ENCODE measurements at regions not wholly inside any gene's neighbourhood (a gene's known extent, or its start where the extent isn't known, plus 50 kb on each side); places are given as distances from the start of the nearest gene placed in this dataset.

- Histone ChIP-seq H3K9me3 (ENCODE audit: control insufficient read depth, low read length) (no peaks in the 10 kb centered on the region), H3K4me2 (ENCODE audit: low read length, poor library complexity, severe bottlenecking) (no peak overlapping the region), H2AK5ac (ENCODE audit: low read length, severe bottlenecking) (no peak overlapping the region), H3K79me1 (replicated peaks; ENCODE audit: low read length, poor library complexity, severe bottlenecking) (no peaks in the 10 kb centered on the region), H3K14ac (ENCODE audit: low read length in 2 of 2) (no peak overlapping the region), H3K9ac (ENCODE audit: low read length) (no peak overlapping the region), H4K8ac (ENCODE audit: low read length) (no peak overlapping the region), H2AFZ (ENCODE audit: low read depth, low read length) (no peak overlapping the region), H3K4ac (ENCODE audit: low read depth in 1 of 2, low read length in 2 of 2) (no peak overlapping the region), H4K91ac (ENCODE audit: low read length) (no peak overlapping the region), H2BK12ac (ENCODE audit: low read length in 2 of 2) (no peak overlapping the region), H3K18ac (ENCODE audit: low read depth in 1 of 2, low read length in 2 of 2) (no peak overlapping the region), H3K27me3 (ENCODE audit: control insufficient read depth in 1 of 2, insufficient read depth in 1 of 2, low read length in 2 of 2) (no peaks in the 10 kb centered on the region), H2BK5ac (ENCODE audit: low read depth, low read length, poor library complexity, severe bottlenecking) (no peak overlapping the region), H3K4me3 (ENCODE audit: insufficient read depth in 1 of 2, low read depth in 1 of 2, low read length in 2 of 2) (no peak overlapping the region), H3K4me1 (ENCODE audit: control insufficient read depth, insufficient read depth, low read depth, low read length) (no peaks in the 10 kb centered on the region), H3K36me3 (ENCODE audit: control insufficient read depth in 1 of 2, insufficient read depth in 2 of 2, low read depth in 1 of 2, low read length in 2 of 2) (no peaks in the 10 kb centered on the region), H2BK15ac (ENCODE audit: low read depth, poor library complexity, severe bottlenecking) (no peak overlapping the region), H2BK120ac (ENCODE audit: low read depth, low read length) (no peak overlapping the region), H3K27ac (ENCODE audit: low read length, poor library complexity, severe bottlenecking) (no peak overlapping the region), H3K23ac (ENCODE audit: low read length in 2 of 2) (no peak overlapping the region)
- DNase-seq = no peak
- 58% methylated on average over 2 of the region's 2 CpGs for WGBS
Observed at GRCh38 chr13:36570489-36570888, 103.3 kb upstream of the SERTM1 start.

- Histone ChIP-seq H3K18ac (ENCODE audit: low read depth in 1 of 2, low read length in 2 of 2) (no peak overlapping the region), H3K4me2 (ENCODE audit: low read length, poor library complexity, severe bottlenecking) (no peak overlapping the region), H3K23ac (ENCODE audit: low read length in 2 of 2) (no peak overlapping the region), H3K27ac (ENCODE audit: low read length, poor library complexity, severe bottlenecking) (no peak overlapping the region), H2AK5ac (ENCODE audit: low read length, severe bottlenecking) (no peak overlapping the region), H4K91ac (ENCODE audit: low read length) (no peak overlapping the region), H3K4me3 (ENCODE audit: insufficient read depth in 1 of 2, low read depth in 1 of 2, low read length in 2 of 2) (no peak overlapping the region), H2BK5ac (ENCODE audit: low read depth, low read length, poor library complexity, severe bottlenecking) (no peak overlapping the region), H3K9me3 (ENCODE audit: control insufficient read depth, low read length) (no peaks in the 10 kb centered on the region), H3K79me1 (replicated peaks; ENCODE audit: low read length, poor library complexity, severe bottlenecking) (no peaks in the 10 kb centered on the region), H3K36me3 (ENCODE audit: control insufficient read depth in 1 of 2, insufficient read depth in 2 of 2, low read depth in 1 of 2, low read length in 2 of 2) (no peaks in the 10 kb centered on the region), H2BK120ac (ENCODE audit: low read depth, low read length) (no peak overlapping the region), H3K27me3 (ENCODE audit: control insufficient read depth in 1 of 2, insufficient read depth in 1 of 2, low read length in 2 of 2) (no peaks in the 10 kb centered on the region), H4K8ac (ENCODE audit: low read length) (no peak overlapping the region), H2BK15ac (ENCODE audit: low read depth, poor library complexity, severe bottlenecking) (no peak overlapping the region), H3K9ac (ENCODE audit: low read length) (no peak overlapping the region), H3K4ac (ENCODE audit: low read depth in 1 of 2, low read length in 2 of 2) (no peak overlapping the region), H2BK12ac (ENCODE audit: low read length in 2 of 2) (no peak overlapping the region), H3K4me1 (ENCODE audit: control insufficient read depth, insufficient read depth, low read depth, low read length) (no peaks in the 10 kb centered on the region), H2AFZ (ENCODE audit: low read depth, low read length) (no peak overlapping the region), H3K14ac (ENCODE audit: low read length in 2 of 2) (no peak overlapping the region)
- no peak for DNase-seq
- WGBS = 77% methylated on average over 2 of the region's 2 CpGs
Observed at GRCh38 chr13:36571444-36571843, 102.4 kb upstream of the SERTM1 start.

GRCh38 chr13:36582977-36583376, 90.8 kb upstream of the SERTM1 start:
- H3K9me3 ChIP-seq (ENCODE audit: control insufficient read depth, low read length) = peaks cover 6% of the 10 kb centered on the region
- no peak overlapping the region for H2BK12ac ChIP-seq (ENCODE audit: low read length in 2 of 2)
- no peak overlapping the region for H4K8ac ChIP-seq (ENCODE audit: low read length)
- no peaks in the 10 kb centered on the region for H3K36me3 ChIP-seq (ENCODE audit: control insufficient read depth in 1 of 2, insufficient read depth in 2 of 2, low read depth in 1 of 2, low read length in 2 of 2)
- H2BK5ac ChIP-seq (ENCODE audit: low read depth, low read length, poor library complexity, severe bottlenecking) = no peak overlapping the region
- no peak overlapping the region for H2AK5ac ChIP-seq (ENCODE audit: low read length, severe bottlenecking)
- no peak overlapping the region for H3K14ac ChIP-seq (ENCODE audit: low read length in 2 of 2)
- H3K9ac ChIP-seq (ENCODE audit: low read length) = no peak overlapping the region
- H3K79me1 ChIP-seq (replicated peaks; ENCODE audit: low read length, poor library complexity, severe bottlenecking) = no peaks in the 10 kb centered on the region
- H2AFZ ChIP-seq (ENCODE audit: low read depth, low read length) = no peak overlapping the region
- no peak overlapping the region for H3K23ac ChIP-seq (ENCODE audit: low read length in 2 of 2)
- H3K4ac ChIP-seq (ENCODE audit: low read depth in 1 of 2, low read length in 2 of 2) = no peak overlapping the region
- H3K27me3 ChIP-seq (ENCODE audit: control insufficient read depth in 1 of 2, insufficient read depth in 1 of 2, low read length in 2 of 2) = no peaks in the 10 kb centered on the region
- no peak overlapping the region for H3K4me2 ChIP-seq (ENCODE audit: low read length, poor library complexity, severe bottlenecking)
- H2BK15ac ChIP-seq (ENCODE audit: low read depth, poor library complexity, severe bottlenecking) = no peak overlapping the region
- H3K4me1 ChIP-seq (ENCODE audit: control insufficient read depth, insufficient read depth, low read depth, low read length) = no peaks in the 10 kb centered on the region
- H4K91ac ChIP-seq (ENCODE audit: low read length) = no peak overlapping the region
- no peak overlapping the region for H3K4me3 ChIP-seq (ENCODE audit: insufficient read depth in 1 of 2, low read depth in 1 of 2, low read length in 2 of 2)
- no peak for DNase-seq
- no peak overlapping the region for H3K18ac ChIP-seq (ENCODE audit: low read depth in 1 of 2, low read length in 2 of 2)
- H3K27ac ChIP-seq (ENCODE audit: low read length, poor library complexity, severe bottlenecking) = no peak overlapping the region
- H2BK120ac ChIP-seq (ENCODE audit: low read depth, low read length) = no peak overlapping the region

GRCh38 chr13:36599641-36600040, 74.2 kb upstream of the SERTM1 start:
- no peak overlapping the region for H2BK12ac ChIP-seq (ENCODE audit: low read length in 2 of 2)
- no peak for DNase-seq
- 37% methylated on average over 3 of the region's 3 CpGs for whole genome bisulfite sequencing
- no peaks in the 10 kb centered on the region for H3K36me3 ChIP-seq (ENCODE audit: control insufficient read depth in 1 of 2, insufficient read depth in 2 of 2, low read depth in 1 of 2, low read length in 2 of 2)
- no peak overlapping the region for H2AFZ ChIP-seq (ENCODE audit: low read depth, low read length)
- H3K23ac ChIP-seq (ENCODE audit: low read length in 2 of 2) = no peak overlapping the region
- H3K4me1 ChIP-seq (ENCODE audit: control insufficient read depth, insufficient read depth, low read depth, low read length) = no peaks in the 10 kb centered on the region
- no peaks in the 10 kb centered on the region for H3K27me3 ChIP-seq (ENCODE audit: control insufficient read depth in 1 of 2, insufficient read depth in 1 of 2, low read length in 2 of 2)
- no peak overlapping the region for H2BK15ac ChIP-seq (ENCODE audit: low read depth, poor library complexity, severe bottlenecking)
- H3K9me3 ChIP-seq (ENCODE audit: control insufficient read depth, low read length) = peaks cover 2% of the 10 kb centered on the region
- no peak overlapping the region for H3K27ac ChIP-seq (ENCODE audit: low read length, poor library complexity, severe bottlenecking)
- H3K14ac ChIP-seq (ENCODE audit: low read length in 2 of 2) = no peak overlapping the region
- H3K79me1 ChIP-seq (replicated peaks; ENCODE audit: low read length, poor library complexity, severe bottlenecking) = no peaks in the 10 kb centered on the region
- H3K9ac ChIP-seq (ENCODE audit: low read length) = no peak overlapping the region
- H2BK120ac ChIP-seq (ENCODE audit: low read depth, low read length) = no peak overlapping the region
- no peak overlapping the region for H3K4ac ChIP-seq (ENCODE audit: low read depth in 1 of 2, low read length in 2 of 2)
- H3K4me3 ChIP-seq (ENCODE audit: insufficient read depth in 1 of 2, low read depth in 1 of 2, low read length in 2 of 2) = no peak overlapping the region
- no peak overlapping the region for H2BK5ac ChIP-seq (ENCODE audit: low read depth, low read length, poor library complexity, severe bottlenecking)
- no peak overlapping the region for H3K4me2 ChIP-seq (ENCODE audit: low read length, poor library complexity, severe bottlenecking)
- H2AK5ac ChIP-seq (ENCODE audit: low read length, severe bottlenecking) = no peak overlapping the region
- H4K8ac ChIP-seq (ENCODE audit: low read length) = no peak overlapping the region
- H4K91ac ChIP-seq (ENCODE audit: low read length) = no peak overlapping the region
- no peak overlapping the region for H3K18ac ChIP-seq (ENCODE audit: low read depth in 1 of 2, low read length in 2 of 2)

All from mesenchymal stem cell (in vitro differentiated cells and primary cell).